ENCODE measurements at regions not wholly inside any gene's neighbourhood (a gene's known extent, or its start where the extent isn't known, plus 50 kb on each side); places are given as distances from the start of the nearest gene placed in this dataset.
A peak's percentile ranks its signal among the peaks of the same experiment; 100 is the strongest.

GRCh38 chr5:106923409-106923808 is 747.3 kb downstream of the EFNA5 start:
- no peak for TF ChIP-seq CTCF (conservative IDR thresholded peaks at IDR 0.05; ENCODE audit: low read depth, low read length)
- DNase-seq (ENCODE audit: low read depth): no peak
- H3K4me3 ChIP-seq (ENCODE audit: low read length): no peak overlapping the region

GRCh38 chr5:106921567-106921966 is 749.2 kb downstream of the EFNA5 start:
- H3K4me3 ChIP-seq (ENCODE audit: low read length): no peak overlapping the region
- no peak for DNase-seq (ENCODE audit: low read depth)
- no peak for TF ChIP-seq CTCF (conservative IDR thresholded peaks at IDR 0.05; ENCODE audit: low read depth, low read length)

GRCh38 chr5:106910486-106910885 is 760.3 kb downstream of the EFNA5 start:
- TF ChIP-seq CTCF (conservative IDR thresholded peaks at IDR 0.05; ENCODE audit: low read depth, low read length): no peak
- no peak for DNase-seq (ENCODE audit: low read depth)

GRCh38 chr5:106909716-106910115 is 761.0 kb downstream of the EFNA5 start:
- H3K4me3 ChIP-seq (ENCODE audit: low read length): no peak overlapping the region
- no peak for TF ChIP-seq CTCF (conservative IDR thresholded peaks at IDR 0.05; ENCODE audit: low read depth, low read length)
- DNase-seq (ENCODE audit: low read depth): no peak

More at GRCh38 chr5:106910486-106910885, 760.3 kb downstream of the EFNA5 start:
- no peak overlapping the region for H3K4me3 ChIP-seq (ENCODE audit: low read length)

GRCh38 chr5:106907979-106908378 is 762.8 kb downstream of the EFNA5 start:
- no peak for DNase-seq (ENCODE audit: low read depth)
- TF ChIP-seq CTCF (conservative IDR thresholded peaks at IDR 0.05; ENCODE audit: low read depth, low read length): no peak
- H3K4me3 ChIP-seq (ENCODE audit: low read length): no peak overlapping the region

- DNase-seq (ENCODE audit: low read depth): peak; percentile 6
- TF ChIP-seq CTCF (conservative IDR thresholded peaks at IDR 0.05; ENCODE audit: low read depth, low read length): no peak
- H3K4me3 ChIP-seq (ENCODE audit: low read length): no peak overlapping the region
Observed at GRCh38 chr5:106906199-106906598, 764.5 kb downstream of the EFNA5 start.

- no peak for TF ChIP-seq CTCF (conservative IDR thresholded peaks at IDR 0.05; ENCODE audit: low read depth, low read length)
- H3K4me3 ChIP-seq (ENCODE audit: low read length): no peak overlapping the region
- DNase-seq (ENCODE audit: low read depth): no peak
Observed at GRCh38 chr5:106894964-106895363, 775.8 kb downstream of the EFNA5 start.
